HS-27A (cell line): ENCODE measurements at regions not wholly inside any gene's neighbourhood (a gene's known extent, or its start where the extent isn't known, plus 50 kb on each side); places are given as distances from the start of the nearest gene placed in this dataset.

Experiments used
- DNase-seq: peaks from one replicate; pipeline ENCODE4 v3.0.0-alpha.2; 2012; ENCODE audit warnings: low read depth, missing footprints

- no peak for DNase-seq
These were observed 110.4 kb upstream of the MBNL2 start for GRCh38 chr13:97111756-97112155.

- no peak for DNase-seq
These were observed 109.5 kb upstream of the MBNL2 start for GRCh38 chr13:97112446-97113152.

- no peak for DNase-seq
These were observed 108.7 kb upstream of the MBNL2 start for GRCh38 chr13:97113231-97114001.

GRCh38 chr13:97114651-97115050 is 107.5 kb upstream of the MBNL2 start:
- DNase-seq, result no peak

DNA sequence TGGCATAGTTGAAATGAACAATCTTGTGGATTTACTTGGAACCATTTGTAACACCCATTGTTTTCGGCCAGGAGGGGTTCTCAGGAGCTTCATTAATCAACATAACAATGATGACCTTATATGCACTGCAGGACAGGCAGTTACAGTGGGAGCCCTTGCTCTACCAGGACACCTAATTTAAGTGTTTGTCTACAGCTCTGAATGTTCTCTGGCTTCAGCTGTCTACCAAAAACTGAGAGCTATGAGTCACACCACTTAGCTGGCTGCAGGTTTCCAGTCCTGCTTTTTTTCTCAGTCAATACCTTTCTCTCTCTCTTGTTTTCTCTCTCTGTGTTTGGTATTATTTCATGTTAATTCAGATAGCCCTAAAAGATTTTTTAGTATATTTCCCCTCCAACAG is 105.4 kb upstream of the MBNL2 start:
- DNase-seq, result no peak

DNA sequence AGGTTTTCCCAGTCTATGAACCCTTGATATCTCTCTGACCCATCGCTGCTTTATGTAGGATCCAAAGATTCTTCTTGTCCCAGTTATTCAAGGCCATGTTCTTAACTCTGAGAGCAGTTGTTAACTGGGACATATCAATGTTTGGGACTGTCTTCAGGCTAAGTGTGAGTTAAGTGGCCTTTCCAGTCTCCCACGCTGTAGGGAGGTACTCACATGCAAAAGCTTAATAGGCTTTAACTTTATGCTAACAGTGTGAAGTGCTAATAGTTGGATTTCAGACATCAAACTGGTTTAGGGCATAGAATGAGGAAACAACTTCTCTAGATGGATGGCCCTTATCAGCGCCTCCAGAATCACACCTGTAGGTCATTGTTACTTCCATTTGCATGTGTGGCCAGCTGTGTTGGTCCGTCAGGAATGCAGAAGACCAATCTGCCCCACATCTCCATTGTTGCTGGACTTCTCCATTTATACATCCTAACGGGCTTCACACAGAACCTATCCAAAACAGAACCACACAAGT is 104.7 kb upstream of the MBNL2 start:
- DNase-seq, result no peak

- no peak for DNase-seq
These were observed 102.2 kb upstream of the MBNL2 start for GRCh38 chr13:97119943-97120342.

- DNase-seq, result no peak
These were observed 101.8 kb upstream of the MBNL2 start for GRCh38 chr13:97120346-97120745.

DNA sequence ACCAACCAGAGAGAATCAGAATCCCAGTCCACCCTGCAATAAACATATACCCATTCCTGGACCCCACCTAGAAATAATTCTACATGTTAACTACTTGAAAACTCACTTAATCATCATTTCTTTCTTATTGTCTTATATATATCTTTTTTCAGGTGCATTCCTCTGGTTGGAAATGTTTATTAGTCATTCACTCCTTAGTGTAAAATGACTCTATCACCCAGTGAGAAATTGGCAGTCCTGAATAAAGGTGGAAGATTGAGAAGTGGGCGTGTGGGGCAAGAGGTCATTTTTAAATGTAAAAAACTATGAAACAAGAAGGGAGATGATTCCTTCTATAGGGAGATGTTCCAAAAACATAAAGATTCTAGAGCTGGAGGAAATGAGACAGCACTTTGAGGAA is 101.2 kb upstream of the MBNL2 start:
- DNase-seq, result no peak

DNA sequence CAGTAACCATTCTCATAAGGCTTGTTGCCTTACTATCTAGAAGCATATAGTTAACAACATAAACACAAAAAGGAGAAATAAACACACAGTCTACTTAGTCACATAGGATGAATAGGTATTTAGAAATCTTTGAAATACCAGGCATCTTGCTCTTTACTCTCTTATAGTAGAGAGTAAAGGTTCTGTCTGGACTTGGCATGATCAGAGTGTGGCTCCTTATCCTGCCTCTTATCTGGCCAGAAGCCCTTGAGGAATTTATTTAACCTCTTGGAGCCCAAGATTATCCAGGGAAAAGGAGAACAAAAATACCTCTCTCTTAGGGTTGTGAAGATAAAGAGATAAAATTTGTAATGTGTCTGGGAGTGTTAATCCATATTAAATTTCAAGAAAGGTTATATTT is 100.2 kb upstream of the MBNL2 start:
- peak; percentile 42 for DNase-seq

- peak; percentile 65 for DNase-seq
These were observed 99.6 kb upstream of the MBNL2 start for GRCh38 chr13:97122381-97122996.

DNA sequence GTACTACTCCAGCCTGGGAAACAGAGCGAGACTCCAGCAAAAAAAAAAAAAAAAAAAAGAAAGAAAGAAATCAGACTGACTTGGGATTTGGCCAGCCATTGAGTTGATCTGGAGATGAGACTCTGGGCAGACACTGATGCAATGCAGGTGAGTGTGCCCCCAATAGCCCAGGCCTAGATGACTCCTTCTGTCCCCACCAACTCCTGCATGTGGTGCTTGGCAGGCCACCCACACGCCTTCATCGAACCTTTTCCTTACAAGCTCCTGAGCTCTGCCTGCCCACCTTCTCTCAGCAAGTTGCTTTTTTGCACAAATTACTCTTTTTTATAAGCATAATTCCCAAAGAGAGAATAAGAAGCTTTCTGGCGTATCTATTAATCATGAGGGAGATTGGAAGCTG is 97.9 kb upstream of the MBNL2 start:
- DNase-seq, result no peak

DNA sequence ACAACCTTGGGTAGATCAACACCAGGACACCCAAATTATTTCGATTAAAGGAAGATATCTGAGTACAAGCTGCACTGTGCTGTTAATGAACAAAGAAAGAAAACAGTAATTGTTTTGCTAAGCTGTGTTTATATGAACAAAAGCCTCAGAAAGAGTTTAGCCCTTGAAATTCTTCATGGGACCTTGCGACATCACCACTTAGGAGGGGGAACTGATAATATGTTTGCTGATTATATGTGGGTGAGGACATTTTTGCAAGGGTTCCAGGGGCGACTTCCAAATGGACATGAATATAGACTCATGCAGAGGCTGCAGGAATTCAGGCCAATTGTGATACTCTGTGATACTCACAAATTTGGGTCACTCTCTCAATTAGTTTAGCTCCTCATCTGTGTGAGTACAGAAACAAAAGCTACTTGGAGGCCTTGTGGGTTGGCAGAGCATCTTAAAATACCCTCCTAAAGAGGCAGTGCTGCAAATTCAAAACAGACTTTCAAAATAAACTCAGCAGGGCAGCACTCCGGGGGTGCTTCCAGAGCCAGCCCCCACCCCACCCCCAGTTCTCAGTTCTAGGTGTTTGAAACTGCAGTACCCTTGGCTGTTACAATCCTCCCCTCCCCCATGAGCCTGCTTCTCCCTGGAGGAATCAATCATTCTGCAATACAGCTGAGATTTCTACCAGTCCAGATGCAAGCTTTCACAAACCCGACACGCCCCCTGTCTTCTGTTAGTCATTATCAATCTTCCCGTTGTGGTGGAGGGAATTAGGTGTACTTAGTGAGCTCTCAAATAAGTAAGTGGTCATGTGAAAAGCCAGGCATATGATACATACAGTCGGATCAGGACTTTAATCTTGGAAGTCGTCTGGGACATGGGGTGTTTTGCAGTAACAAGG is 97.0 kb upstream of the MBNL2 start:
- DNase-seq, result no peak

DNA sequence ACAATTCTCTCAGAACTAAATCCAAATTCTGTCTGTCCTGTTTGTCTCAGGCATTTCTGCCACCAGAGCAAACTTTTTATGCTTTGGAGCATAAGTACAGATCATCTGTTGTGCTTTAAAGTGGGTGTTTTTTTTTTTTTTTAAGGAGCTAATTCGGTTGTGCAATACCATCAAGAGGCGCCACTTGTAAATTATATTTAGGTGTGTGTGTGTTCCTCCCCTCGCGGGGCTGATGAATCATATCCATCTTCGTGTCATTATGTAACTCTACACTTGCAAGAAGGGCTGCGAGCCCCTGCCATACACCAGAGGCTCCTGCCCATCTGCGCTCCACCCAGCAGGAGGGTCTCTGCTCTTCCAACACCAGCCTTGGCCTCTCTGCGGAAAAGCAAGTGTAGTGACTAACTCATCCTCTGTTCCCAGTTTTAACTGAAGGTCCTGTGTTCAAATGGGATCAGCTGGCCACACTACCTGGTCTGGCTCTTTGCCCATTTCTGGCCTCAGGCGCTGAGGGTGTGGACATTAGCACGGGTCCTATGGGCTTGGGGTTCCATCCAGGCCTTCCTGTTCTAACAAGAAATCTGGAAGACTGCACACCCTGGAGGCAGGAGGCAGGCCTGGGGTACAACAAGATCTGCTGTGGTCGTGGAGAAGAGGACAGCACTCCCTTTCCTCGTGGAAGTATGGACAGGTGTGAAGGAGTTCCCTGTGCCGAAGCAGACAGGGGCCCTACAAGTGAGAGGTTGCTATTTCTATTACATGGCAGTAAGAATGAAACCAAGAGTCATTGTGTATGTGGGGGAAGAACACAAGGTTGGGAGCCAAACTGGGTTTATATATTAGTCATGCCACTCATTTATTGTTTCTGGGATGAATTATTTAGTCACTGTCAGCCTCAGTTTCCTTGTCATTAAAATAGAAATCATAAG is 96.1 kb upstream of the MBNL2 start:
- DNase-seq, result no peak

DNA sequence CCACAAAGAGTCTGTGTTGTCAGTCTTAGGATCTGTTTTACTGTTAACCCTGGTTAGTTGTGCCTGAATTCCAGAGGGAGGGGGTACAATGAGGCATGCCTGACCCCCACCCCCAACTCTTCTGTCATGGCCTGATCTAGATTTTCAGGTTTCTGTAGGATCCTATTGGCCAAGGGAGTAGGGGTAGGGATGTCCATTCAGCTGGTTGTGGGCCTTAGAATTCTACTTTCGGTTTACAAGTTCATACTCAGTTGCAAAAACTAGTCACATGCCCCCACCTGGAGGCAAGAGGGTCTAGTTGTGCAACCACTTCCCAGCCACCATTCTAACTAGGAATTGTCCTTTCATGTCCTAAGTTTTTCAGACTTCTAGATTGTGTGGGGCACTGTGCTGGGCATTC is 94.3 kb upstream of the MBNL2 start:
- DNase-seq, result no peak

- DNase-seq, result no peak
These were observed 91.9 kb upstream of the MBNL2 start for GRCh38 chr13:97130190-97130589.

- no peak for DNase-seq
These were observed 90.7 kb upstream of the MBNL2 start for GRCh38 chr13:97131447-97131846.

GRCh38 chr13:97133554-97133953 is 88.6 kb upstream of the MBNL2 start:
- DNase-seq, result no peak

DNA sequence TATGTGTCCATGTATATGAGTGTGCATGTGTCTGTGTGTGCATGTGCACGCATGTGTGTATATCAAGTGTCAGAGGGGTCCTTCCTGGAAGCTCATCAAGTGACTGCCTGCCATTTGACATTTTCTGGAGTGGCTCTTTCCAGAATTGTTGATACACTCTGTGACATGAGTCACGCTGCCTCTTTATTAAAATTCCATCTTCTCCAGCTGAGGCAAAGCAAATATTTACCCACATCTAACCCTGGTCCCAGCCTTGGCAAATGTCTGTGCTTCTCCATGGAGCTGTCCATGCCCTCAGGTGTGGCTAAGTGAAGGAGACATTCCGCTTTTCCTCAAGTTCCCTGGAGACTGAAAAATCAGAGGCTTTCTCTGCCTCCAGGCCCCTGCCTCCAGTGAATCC is 88.2 kb upstream of the MBNL2 start:
- no peak for DNase-seq

GRCh38 chr13:97134364-97135095 is 87.6 kb upstream of the MBNL2 start:
- no peak for DNase-seq
